ENCODE measurements at regions not wholly inside any gene's neighbourhood (a gene's known extent, or its start where the extent isn't known, plus 50 kb on each side); places are given as distances from the start of the nearest gene placed in this dataset.

- no peak for TF ChIP-seq CTCF (IDR thresholded peaks at IDR 0.05)
- TF ChIP-seq POLR2A (IDR thresholded peaks at IDR 0.05): no peak
Observed at GRCh38 chr14:87465770-87466169, 527.2 kb downstream of the GALC start.

All from right lobe of liver (tissue), 4 donors.